HG02642 (cell line): ENCODE measurements at regions not wholly inside any gene's neighbourhood (a gene's known extent, or its start where the extent isn't known, plus 50 kb on each side); places are given as distances from the start of the nearest gene placed in this dataset.
"Not testable (repeated sequence)": the region's sequence is repeated elsewhere in the genome, so short reads cannot be mapped to it uniquely, and the experiment has no call there.

Experiments
- ATAC-seq: cut with Tn5 transposase; IDR thresholded peaks from one replicate; pipeline ENCODE4 v1.9.1; 2021; ENCODE audit warnings: mild to moderate bottlenecking; ENCODE audit not compliant: unreplicated experiment, poor library complexity

- no peak for ATAC-seq
These were observed 179.2 kb upstream of the PHACTR1 start for GRCh38 chr6:12537389-12537788.

GRCh38 chr6:12538881-12539357, 177.6 kb upstream of the PHACTR1 start:
- no peak for ATAC-seq

- ATAC-seq, result not testable (repeated sequence)
These were observed 174.1 kb upstream of the PHACTR1 start for GRCh38 chr6:12542319-12543115.

GRCh38 chr6:12543953-12544352, 172.6 kb upstream of the PHACTR1 start:
- ATAC-seq, result no peak

GRCh38 chr6:12544821-12545565, 171.6 kb upstream of the PHACTR1 start:
- no peak for ATAC-seq

GRCh38 chr6:12545619-12546409, 170.8 kb upstream of the PHACTR1 start:
- no peak for ATAC-seq

- ATAC-seq, result no peak
These were observed 170.1 kb upstream of the PHACTR1 start for GRCh38 chr6:12546410-12547002.

- no peak for ATAC-seq
These were observed 168.0 kb upstream of the PHACTR1 start for GRCh38 chr6:12548526-12548925.

- ATAC-seq, result not testable (repeated sequence)
These were observed 167.1 kb upstream of the PHACTR1 start for GRCh38 chr6:12549445-12549844.

- not testable (repeated sequence) for ATAC-seq
These were observed 161.7 kb upstream of the PHACTR1 start for GRCh38 chr6:12554820-12555219.

GRCh38 chr6:12555267-12555666, 161.3 kb upstream of the PHACTR1 start:
- ATAC-seq, result no peak

GRCh38 chr6:12555781-12556180, 160.8 kb upstream of the PHACTR1 start:
- no peak for ATAC-seq

GRCh38 chr6:12557765-12558164, 158.8 kb upstream of the PHACTR1 start:
- no peak for ATAC-seq

GRCh38 chr6:12560315-12560714, 156.3 kb upstream of the PHACTR1 start:
- no peak for ATAC-seq

- no peak for ATAC-seq
These were observed 149.9 kb upstream of the PHACTR1 start for GRCh38 chr6:12566618-12567123.

GRCh38 chr6:12567682-12568081, 148.9 kb upstream of the PHACTR1 start:
- no peak for ATAC-seq

- no peak for ATAC-seq
These were observed 146.9 kb upstream of the PHACTR1 start for GRCh38 chr6:12569646-12570045.

GRCh38 chr6:12570461-12571030, 146.0 kb upstream of the PHACTR1 start:
- no peak for ATAC-seq

GRCh38 chr6:12572896-12573827, 143.4 kb upstream of the PHACTR1 start:
- no peak for ATAC-seq
